GM04504 (cell line): ENCODE measurements at regions not wholly inside any gene's neighbourhood (a gene's known extent, or its start where the extent isn't known, plus 50 kb on each side); places are given as distances from the start of the nearest gene placed in this dataset.
"Not testable (repeated sequence)": the region's sequence is repeated elsewhere in the genome, so short reads cannot be mapped to it uniquely, and the experiment has no call there.

Experiments used
- DNase-seq: peaks from one replicate; pipeline ENCODE4 v3.0.0-alpha.2; 2012; ENCODE audit warnings: low read depth

GRCh38 chr6:100096341-100096740 lies 102.3 kb upstream of the MCHR2 start:
- no peak for DNase-seq

GRCh38 chr6:100093405-100093804 lies 99.4 kb upstream of the MCHR2 start:
- no peak for DNase-seq

- DNase-seq: peak; percentile 75
These were observed 94.0 kb upstream of the MCHR2 start for GRCh38 chr6:100088009-100088408.

- no peak for DNase-seq
These were observed 91.0 kb upstream of the MCHR2 start for GRCh38 chr6:100084991-100085364.

GRCh38 chr6:100084316-100084990 lies 90.4 kb upstream of the MCHR2 start:
- DNase-seq: peak; percentile 74

GRCh38 chr6:100078509-100078908 lies 84.5 kb upstream of the MCHR2 start:
- no peak for DNase-seq

- DNase-seq: no peak
These were observed 71.3 kb upstream of the MCHR2 start for GRCh38 chr6:100065348-100065747.

GRCh38 chr6:100062621-100063020 lies 68.6 kb upstream of the MCHR2 start:
- no peak for DNase-seq

GRCh38 chr6:100057941-100058340 lies 63.9 kb upstream of the MCHR2 start:
- DNase-seq: no peak

GRCh38 chr6:100050550-100050949 lies 56.5 kb upstream of the MCHR2 start:
- no peak for DNase-seq

- not testable (repeated sequence) for DNase-seq
These were observed 49.9 kb upstream of the MCHR2 start for GRCh38 chr6:100043961-100044360.
